NB4 (cell line): ENCODE measurements at regions not wholly inside any gene's neighbourhood (a gene's known extent, or its start where the extent isn't known, plus 50 kb on each side); places are given as distances from the start of the nearest gene placed in this dataset.

Source experiments
- CTCF ChIP-seq: IDR thresholded peaks from one replicate; pipeline ENCODE4 v1.5.1; 2012; ENCODE audit warnings: low read depth, low read length
- MAX ChIP-seq: IDR thresholded peaks from 2 replicates; pipeline ENCODE4 v1.6.1; 2011; ENCODE audit warnings: low read depth, low read length
- MYC ChIP-seq: IDR thresholded peaks from 2 replicates; pipeline ENCODE4 v1.6.1; 2011; ENCODE audit warnings: low read depth, low read length
- POLR2A ChIP-seq: IDR thresholded peaks from 2 replicates; pipeline ENCODE4 v1.6.1; 2011; ENCODE audit warnings: mild to moderate bottlenecking; ENCODE audit not compliant: insufficient read length; ENCODE audit errors: extremely low read depth

DNA sequence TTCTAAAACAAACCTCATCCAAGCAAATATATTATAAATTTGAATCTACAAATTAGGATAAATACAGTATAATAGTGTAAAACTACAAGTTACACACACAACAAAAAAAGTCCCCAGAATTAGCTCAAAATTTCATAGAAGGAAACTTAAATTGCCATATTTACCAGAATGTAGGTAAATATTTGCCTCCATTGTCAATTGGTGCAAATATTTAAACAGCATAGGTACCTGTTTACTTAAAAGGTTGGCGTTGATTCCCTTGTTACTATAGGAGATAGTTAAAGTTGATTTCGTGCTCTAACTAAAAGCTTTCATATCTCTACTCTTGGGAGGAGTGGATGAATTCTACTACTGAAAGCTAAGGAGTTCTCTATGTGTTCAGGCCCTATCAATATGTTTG is 111.6 kb upstream of the TENT5A start:
- TF ChIP-seq CTCF (no peak), POLR2A (no peak), MAX (no peak), MYC (no peak)
